Thoracic aorta (tissue), 2 donors: ENCODE measurements at regions not wholly inside any gene's neighbourhood (a gene's known extent, or its start where the extent isn't known, plus 50 kb on each side); places are given as distances from the start of the nearest gene placed in this dataset.

Experiments
- ATAC-seq: fragments of 150-250 bp; one replicate; pipeline ENCODE4 v1.8.0; 2017; ENCODE audit warnings: low read depth; ENCODE audit not compliant: insufficient number of reproducible peaks, low FRiP score
- DNase-seq: peaks from one replicate; pipeline ENCODE4 v3.0.0-alpha.2; 2020; ENCODE audit warnings: low spot score
- H3K27ac ChIP-seq, 2 donors: fragments of 200-600 bp; sonication (generic); 1 replicate in 1 of 2; 2 replicates in 1 of 2; pipeline ENCODE4 v1.5.1; 2016; ENCODE audit warnings: mild to moderate bottlenecking in 2 of 2, moderate library complexity in 2 of 2
- H3K27me3 ChIP-seq: fragments of 200-600 bp; sonication (generic); replicated peaks from 2 replicates; pipeline ENCODE4 v1.6.0; 2016; ENCODE audit warnings: mild to moderate bottlenecking; ENCODE audit not compliant: insufficient read depth
- H3K36me3 ChIP-seq: fragments of 200-600 bp; sonication (generic); one replicate; pipeline ENCODE4 v1.5.1; 2016
- H3K4me1 ChIP-seq, 2 donors: fragments of 200-600 bp; sonication (generic); 1 replicate in 1 of 2; 2 replicates in 1 of 2; pipeline versions ENCODE4 v1.5.1 to v1.6.0; 2016; ENCODE audit warnings: low read depth in 2 of 2, mild to moderate bottlenecking in 1 of 2; ENCODE audit not compliant: control insufficient read depth in 1 of 2
- H3K4me3 ChIP-seq: fragments of 200-600 bp; sonication (generic); 2 replicates; pipeline ENCODE4 v1.5.1; 2016; ENCODE audit warnings: mild to moderate bottlenecking
- H3K9me3 ChIP-seq: fragments of 200-600 bp; sonication (generic); 2 replicates; pipeline ENCODE4 v1.5.1; 2016
- TF ChIP-seq, protein P1 (sequence below): fragments of 200-600 bp; sonication (generic); IDR thresholded peaks from one replicate; pipeline ENCODE4 v1.5.1; 2019; ENCODE audit warnings: antibody characterized with exemption

DNA sequence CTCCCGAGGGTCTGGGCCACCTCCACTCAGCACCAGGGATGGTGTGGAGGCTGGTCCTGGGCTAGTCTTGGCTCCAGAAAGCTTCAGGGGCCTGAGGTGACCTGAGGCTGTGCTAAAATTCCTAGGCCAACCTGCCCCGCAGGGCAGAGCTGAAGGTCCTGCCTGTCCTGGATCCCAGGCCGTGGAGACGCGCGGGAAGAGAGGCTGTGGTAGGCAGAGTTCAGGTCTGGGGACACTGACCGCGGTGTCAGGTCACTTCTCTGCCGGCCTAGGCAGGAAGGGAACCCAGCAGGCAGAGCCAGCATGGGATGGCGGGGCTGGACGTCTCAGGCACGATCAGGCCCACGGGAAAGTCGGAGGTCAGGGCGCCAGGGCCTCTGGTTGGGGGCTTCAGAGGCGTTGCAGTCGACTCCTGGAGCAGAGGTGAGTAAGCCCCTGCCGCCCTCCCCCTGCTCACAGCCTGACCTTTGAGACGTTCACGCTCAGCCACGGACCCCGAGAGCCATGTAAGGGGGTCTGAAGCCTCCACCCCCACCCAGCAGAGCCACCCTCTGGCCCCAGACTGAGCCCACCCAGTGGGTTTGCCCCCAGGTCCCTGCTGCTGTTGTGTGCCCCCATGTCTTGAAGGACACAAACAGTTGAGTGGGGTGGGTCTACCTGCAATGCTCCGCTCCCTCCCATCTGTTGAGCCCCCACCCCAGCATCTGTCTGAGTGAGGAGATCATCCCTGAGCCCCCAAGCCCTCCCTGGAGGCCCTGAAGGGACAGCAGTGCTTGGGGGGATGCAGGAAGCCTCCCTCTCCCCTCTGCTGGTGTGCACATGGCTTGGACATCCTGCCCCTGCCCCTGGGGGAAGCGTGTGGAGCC, 142.7 kb downstream of the KIF26A start:
- TF ChIP-seq, protein P1, sequence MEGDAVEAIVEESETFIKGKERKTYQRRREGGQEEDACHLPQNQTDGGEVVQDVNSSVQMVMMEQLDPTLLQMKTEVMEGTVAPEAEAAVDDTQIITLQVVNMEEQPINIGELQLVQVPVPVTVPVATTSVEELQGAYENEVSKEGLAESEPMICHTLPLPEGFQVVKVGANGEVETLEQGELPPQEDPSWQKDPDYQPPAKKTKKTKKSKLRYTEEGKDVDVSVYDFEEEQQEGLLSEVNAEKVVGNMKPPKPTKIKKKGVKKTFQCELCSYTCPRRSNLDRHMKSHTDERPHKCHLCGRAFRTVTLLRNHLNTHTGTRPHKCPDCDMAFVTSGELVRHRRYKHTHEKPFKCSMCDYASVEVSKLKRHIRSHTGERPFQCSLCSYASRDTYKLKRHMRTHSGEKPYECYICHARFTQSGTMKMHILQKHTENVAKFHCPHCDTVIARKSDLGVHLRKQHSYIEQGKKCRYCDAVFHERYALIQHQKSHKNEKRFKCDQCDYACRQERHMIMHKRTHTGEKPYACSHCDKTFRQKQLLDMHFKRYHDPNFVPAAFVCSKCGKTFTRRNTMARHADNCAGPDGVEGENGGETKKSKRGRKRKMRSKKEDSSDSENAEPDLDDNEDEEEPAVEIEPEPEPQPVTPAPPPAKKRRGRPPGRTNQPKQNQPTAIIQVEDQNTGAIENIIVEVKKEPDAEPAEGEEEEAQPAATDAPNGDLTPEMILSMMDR = no peak
- Histone ChIP-seq H3K27ac (no peak overlapping the region), H3K4me1 (no peaks in the 10 kb centered on the region), H3K36me3 (no peaks in the 10 kb centered on the region), H3K9me3 (no peaks in the 10 kb centered on the region), H3K4me3 (no peak overlapping the region), H3K27me3 (no peaks in the 10 kb centered on the region)
- no peak for ATAC-seq
- DNase-seq = no peak

DNA sequence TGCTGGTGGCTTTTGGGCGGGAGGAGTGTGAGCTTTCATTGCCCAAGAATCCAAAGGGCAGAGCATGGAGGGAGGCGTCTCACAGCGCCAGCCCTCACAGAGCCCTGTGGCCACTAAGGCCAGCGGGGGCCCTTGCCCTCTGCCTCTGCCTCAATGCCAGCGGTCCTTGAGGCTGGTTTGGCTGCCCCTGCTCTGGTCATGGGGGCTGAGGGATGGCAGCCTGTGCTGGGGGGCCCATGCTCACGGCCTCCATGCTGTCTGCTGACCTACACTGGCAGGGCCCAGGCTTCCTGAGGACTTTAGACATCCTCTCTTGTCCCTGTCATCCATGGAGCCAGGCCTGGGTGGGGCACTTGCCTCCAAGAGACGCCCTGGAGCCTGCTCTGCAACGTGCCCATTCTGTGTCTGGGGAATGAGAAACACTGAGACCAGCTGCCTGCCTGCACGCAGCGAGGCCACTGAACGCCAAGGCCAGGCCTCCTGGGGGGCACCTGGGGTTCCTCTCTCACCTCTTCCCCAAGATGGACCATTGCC, 143.4 kb downstream of the KIF26A start:
- ATAC-seq (no peak), DNase-seq (no peak)
- Histone ChIP-seq H3K36me3 (no peaks in the 10 kb centered on the region), H3K4me1 (no peaks in the 10 kb centered on the region), H3K27ac (no peak overlapping the region), H3K27me3 (no peaks in the 10 kb centered on the region), H3K4me3 (no peak overlapping the region), H3K9me3 (no peaks in the 10 kb centered on the region)
- TF ChIP-seq, protein P1 = no peak

DNA sequence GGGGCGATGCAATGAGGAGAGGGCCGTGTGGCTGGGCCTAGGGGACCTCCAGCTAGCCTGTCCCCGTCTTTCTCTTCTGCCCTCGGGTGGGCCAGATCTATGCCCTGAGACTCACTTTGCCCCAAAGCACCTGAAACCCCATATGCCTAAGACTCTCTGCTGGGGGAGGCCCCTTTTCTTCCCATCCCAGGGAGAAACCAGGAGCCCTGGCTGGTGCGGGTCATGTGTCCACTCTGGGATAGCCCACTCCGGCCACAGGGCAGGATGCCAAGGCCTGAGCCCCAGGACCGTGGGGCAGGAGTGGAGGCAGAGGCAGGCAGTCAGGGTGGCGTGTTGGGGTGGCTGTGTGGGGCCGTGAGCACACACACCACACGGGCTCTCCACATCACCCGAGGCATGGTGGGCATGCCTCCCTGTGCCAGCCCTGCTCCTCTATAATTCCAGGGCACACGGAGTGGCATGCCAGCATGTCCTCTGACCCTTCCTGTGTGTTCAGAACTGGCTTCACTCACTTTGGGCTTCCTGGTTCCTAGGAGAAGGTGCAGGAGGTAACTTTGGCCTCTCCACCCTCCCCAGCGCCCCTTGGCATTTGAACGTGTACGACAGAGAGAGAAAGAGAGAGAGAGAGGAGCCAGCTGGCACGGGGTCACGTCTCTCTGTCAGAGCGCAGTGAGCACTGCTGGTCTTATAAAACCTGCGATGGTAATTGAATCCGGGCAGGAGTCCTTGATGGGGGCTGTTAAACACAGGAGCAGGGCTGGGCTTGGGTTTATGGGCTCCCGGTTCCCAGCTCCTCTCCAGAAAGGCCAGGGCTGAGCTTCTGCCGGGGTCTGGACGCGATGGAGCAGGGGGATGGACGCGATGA, 144.2 kb downstream of the KIF26A start:
- no peaks in the 10 kb centered on the region for H3K4me1 ChIP-seq
- TF ChIP-seq, protein P1 = no peak
- H3K27me3 ChIP-seq = no peaks in the 10 kb centered on the region
- ATAC-seq (no peak), DNase-seq (no peak)
- no peak overlapping the region for H3K27ac ChIP-seq
- H3K36me3 ChIP-seq = no peaks in the 10 kb centered on the region
- H3K9me3 ChIP-seq = no peaks in the 10 kb centered on the region
- no peak overlapping the region for H3K4me3 ChIP-seq

DNA sequence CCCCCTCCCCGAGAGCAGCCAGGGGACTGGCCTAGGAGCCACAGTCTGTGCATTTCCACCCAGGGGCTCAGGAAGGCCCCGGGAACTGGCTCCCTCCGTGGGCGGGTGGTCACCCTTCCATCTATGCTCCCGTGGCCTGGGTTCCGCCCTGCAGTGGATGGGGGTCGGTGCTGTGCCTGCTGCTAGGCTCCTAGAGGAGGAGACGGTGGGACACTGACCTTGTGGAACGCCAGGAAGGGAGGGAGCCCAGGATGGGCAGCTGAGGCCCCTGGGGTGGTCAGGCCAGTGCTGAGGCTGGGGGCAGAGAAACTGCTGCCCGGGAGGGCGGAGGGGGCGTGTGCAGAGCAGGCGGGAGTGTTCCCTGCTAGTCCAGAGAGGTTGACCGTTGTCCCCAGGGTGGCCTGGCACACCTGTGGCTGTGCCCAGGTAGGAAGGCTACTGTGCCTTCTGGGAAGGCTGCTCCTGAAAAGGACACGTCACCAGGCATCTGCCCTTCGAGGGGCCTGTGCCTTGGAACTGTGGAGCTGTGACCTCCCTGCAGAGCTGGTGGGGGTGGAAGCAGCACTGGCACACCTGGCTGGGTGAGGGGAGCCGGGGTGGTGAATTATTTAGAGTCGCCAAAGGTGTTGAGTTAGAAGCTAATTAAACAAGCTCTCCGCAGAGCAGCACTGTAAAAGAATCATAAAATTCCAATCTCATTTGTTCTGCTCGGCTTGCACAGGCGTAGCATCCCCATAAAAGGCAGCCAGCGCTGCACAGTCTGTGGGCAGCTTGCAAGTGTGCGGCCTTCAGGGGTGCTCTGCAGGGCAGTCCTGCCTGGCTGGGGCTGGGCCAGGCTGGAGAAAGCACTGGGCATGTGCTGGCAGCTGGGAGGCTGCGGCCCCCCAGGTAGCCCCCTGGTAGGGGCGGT, 145.1 kb downstream of the KIF26A start:
- Histone ChIP-seq H3K9me3 (no peaks in the 10 kb centered on the region), H3K27ac (no peak overlapping the region), H3K27me3 (no peaks in the 10 kb centered on the region), H3K36me3 (no peaks in the 10 kb centered on the region), H3K4me3 (no peak overlapping the region), H3K4me1 (no peaks in the 10 kb centered on the region)
- TF ChIP-seq, protein P1 = no peak
- ATAC-seq = no peak
- DNase-seq = no peak
